Activated B cell treated with CpG ODN at 0.5 μM for 24 hours (primary cell): ENCODE measurements at regions not wholly inside any gene's neighbourhood (a gene's known extent, or its start where the extent isn't known, plus 50 kb on each side); places are given as distances from the start of the nearest gene placed in this dataset.

ENCODE experiments used
- ATAC-seq: fragments of 200-7000 bp; cut with Tn5 transposase; one replicate; pipeline ENCODE4 v1.10.0; 2021; ENCODE audit warnings: low read depth, mild to moderate bottlenecking, moderate library complexity
- CTCF ChIA-PET: fragments of 350-600 bp; sonication (Branson Sonifier 250); formaldehyde crosslinking; loops from one replicate; lab custom pipeline; 2021; ENCODE audit warnings: antibody characterized with exemption; lab: Charles Lee
- POLR2A ChIA-PET: fragments of 350-600 bp; sonication (Branson Sonifier 250); formaldehyde crosslinking; loops from one replicate; lab custom pipeline; 2021; ENCODE audit warnings: antibody characterized with exemption; lab: Charles Lee
- DNase-seq: peaks from one replicate; pipeline ENCODE4 v3.0.0; 2022
- H3K27ac Mint-ChIP-seq: one replicate; pipeline ENCODE4 v1.8.0; 2020; ENCODE audit warnings: mixed read lengths
- H3K27me3 Mint-ChIP-seq: one replicate; pipeline ENCODE4 v1.8.0; 2021; ENCODE audit warnings: mixed read lengths
- H3K36me3 Mint-ChIP-seq: one replicate; pipeline ENCODE4 v1.8.0; 2021; ENCODE audit warnings: low read depth, mixed read lengths
- H3K4me1 Mint-ChIP-seq: one replicate; pipeline ENCODE4 v1.8.0; 2021; ENCODE audit warnings: mixed read lengths
- H3K4me3 Mint-ChIP-seq: one replicate; pipeline ENCODE4 v1.8.0; 2020; ENCODE audit warnings: mild to moderate bottlenecking, mixed read lengths
- H3K9me3 Mint-ChIP-seq: one replicate; pipeline ENCODE4 v1.8.0; 2020; ENCODE audit warnings: mixed read lengths
- CTCF ChIP-seq: fragments of 200-600 bp; IDR thresholded peaks from one replicate; pipeline ENCODE4 v1.8.0; 2022; ENCODE audit warnings: antibody characterized with exemption, mild to moderate bottlenecking
- intact Hi-C: fragments of 100-400 bp; cut with micrococcal nuclease; formaldehyde crosslinking; loops from one replicate; pipeline ENCODE4 v1.15.1; 2024

GRCh38 chr3:55247666-55248065 is 239.4 kb downstream of the WNT5A start:
- POLR2A ChIA-PET, result no interaction called here
- ATAC-seq, result no peak
- no peaks in the 10 kb centered on the region for H3K27me3 Mint-ChIP-seq
- no peak for TF ChIP-seq CTCF
- intact Hi-C loops, result no loop called here
- CTCF ChIA-PET, result no interaction called here
- H3K36me3 Mint-ChIP-seq, result no peaks in the 10 kb centered on the region
- DNase-seq, result no peak
- peaks cover 8% of the 10 kb centered on the region for H3K9me3 Mint-ChIP-seq
- no peak overlapping the region for H3K27ac Mint-ChIP-seq
- H3K4me3 Mint-ChIP-seq, result no peak overlapping the region
- H3K4me1 Mint-ChIP-seq, result no peaks in the 10 kb centered on the region

- no peak for ATAC-seq
- Mint-ChIP-seq H3K4me3 (no peak overlapping the region), H3K36me3 (no peaks in the 10 kb centered on the region), H3K9me3 (peaks cover 8% of the 10 kb centered on the region), H3K4me1 (no peaks in the 10 kb centered on the region), H3K27ac (no peak overlapping the region), H3K27me3 (no peaks in the 10 kb centered on the region)
- intact Hi-C loops, result no loop called here
- no peak for TF ChIP-seq CTCF
- POLR2A ChIA-PET, result no interaction called here
- CTCF ChIA-PET, result no interaction called here
- no peak for DNase-seq
Measured at GRCh38 chr3:55246033-55246432, 241.1 kb downstream of the WNT5A start.

DNA sequence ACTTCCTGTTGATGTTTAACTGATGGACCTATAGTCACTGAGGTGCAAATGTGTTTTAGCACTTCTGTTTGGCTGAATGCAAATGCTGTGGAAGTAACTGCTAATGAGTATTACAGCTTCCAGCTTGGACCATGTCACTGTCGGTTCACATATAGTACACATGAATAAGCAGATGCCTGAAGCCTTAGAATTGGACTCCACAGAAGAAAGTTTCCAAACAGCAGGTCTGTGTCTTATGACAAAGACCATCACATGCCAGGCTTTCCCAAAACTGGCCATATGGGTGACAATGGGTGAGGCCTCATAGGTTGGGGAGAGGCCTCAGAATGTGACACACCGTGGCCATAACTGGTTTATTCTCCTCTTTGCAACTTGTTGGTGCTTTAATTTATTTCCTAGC is 241.8 kb downstream of the WNT5A start:
- ATAC-seq (no peak), DNase-seq (no peak)
- TF ChIP-seq CTCF, result no peak
- CTCF ChIA-PET, result no interaction called here
- Mint-ChIP-seq H3K27ac (no peak overlapping the region), H3K4me3 (no peak overlapping the region), H3K9me3 (peaks cover 8% of the 10 kb centered on the region), H3K36me3 (no peaks in the 10 kb centered on the region), H3K27me3 (no peaks in the 10 kb centered on the region), H3K4me1 (no peaks in the 10 kb centered on the region)
- POLR2A ChIA-PET, result no interaction called here
- intact Hi-C loops, result no loop called here

- Mint-ChIP-seq H3K36me3 (no peaks in the 10 kb centered on the region), H3K4me3 (no peak overlapping the region), H3K4me1 (no peaks in the 10 kb centered on the region), H3K27me3 (no peaks in the 10 kb centered on the region), H3K27ac (no peak overlapping the region), H3K9me3 (peaks cover 7% of the 10 kb centered on the region)
- CTCF ChIA-PET, result no interaction called here
- TF ChIP-seq CTCF, result no peak
- ATAC-seq (no peak), DNase-seq (no peak)
- intact Hi-C loops, result no loop called here
- POLR2A ChIA-PET, result no interaction called here
Measured at GRCh38 chr3:55244247-55244646, 242.9 kb downstream of the WNT5A start.

DNA sequence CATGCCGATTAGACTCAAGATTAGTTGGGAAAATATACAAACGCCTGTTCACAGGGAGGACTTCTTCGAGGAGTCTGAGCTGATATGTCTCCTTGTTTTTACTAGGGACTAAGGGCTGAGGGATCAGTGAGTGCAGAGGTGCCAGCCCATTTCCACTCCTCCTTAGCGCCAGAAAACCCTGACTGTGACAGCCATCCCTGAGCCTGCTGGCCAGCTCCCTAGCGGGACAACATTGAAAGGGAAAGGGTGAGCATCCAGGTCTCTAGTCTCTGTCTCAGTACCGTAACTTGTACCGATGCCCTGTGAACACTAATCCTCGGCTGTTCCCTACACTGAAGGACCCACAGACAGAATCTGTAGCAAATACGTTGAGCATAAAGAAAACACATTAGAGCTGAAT is 243.4 kb downstream of the WNT5A start:
- no peak for DNase-seq
- no peak for TF ChIP-seq CTCF
- Mint-ChIP-seq H3K36me3 (no peaks in the 10 kb centered on the region), H3K27me3 (no peaks in the 10 kb centered on the region), H3K4me1 (no peaks in the 10 kb centered on the region), H3K9me3 (peaks cover 3% of the 10 kb centered on the region), H3K4me3 (no peak overlapping the region), H3K27ac (no peak overlapping the region)
- intact Hi-C loops, result no loop called here
- no peak for ATAC-seq
- ChIA-PET CTCF (no interaction called here), POLR2A (no interaction called here)
